HepG2 (cell line): ENCODE measurements at regions not wholly inside any gene's neighbourhood (a gene's known extent, or its start where the extent isn't known, plus 50 kb on each side); places are given as distances from the start of the nearest gene placed in this dataset.

Source experiments
- ATAC-seq: fragments of 200-7000 bp; cut with Tn5 transposase; 3 replicates; pipeline ENCODE4 v1.9.1; 2020; ENCODE audit warnings: mild to moderate bottlenecking, moderate library complexity
- BruUV-seq: library from RNA; stranded (reverse); fragments of 400-500 nt; replicated peaks from 2 replicates; lab custom pipeline; 2021; lab: Mats Ljungman, UMichigan
- CTCF ChIA-PET: fragments of 300-600 bp; formaldehyde crosslinking; extraction: SDS; loops from one replicate; lab custom pipeline; 2021; ENCODE audit warnings: low total read pairs, inconsistent platforms, low intra/inter-chr PET ratio; lab: Yijun Ruan, JAX
- POLR2A ChIA-PET: fragments of 350-600 bp; sonication (Branson Sonifier 250); formaldehyde crosslinking; loops from one replicate; lab custom pipeline; 2020; ENCODE audit warnings: antibody characterized with exemption, inconsistent platforms; lab: Yijun Ruan, JAX
- DNase-seq: peaks from one replicate; pipeline ENCODE4 v3.0.0-alpha.2; 2015; ENCODE audit warnings: low spot score
- FAIRE-seq: peaks from 3 replicates; lab custom pipeline; 2011; peaks lifted over from hg19 to GRCh38; lab: Jason Lieb, UNC
- H2AFZ ChIP-seq: one replicate; pipeline ENCODE4 v1.6.1; 2011; ENCODE audit warnings: low read length, inconsistent platforms
- H3K27ac ChIP-seq: fragments of 300-600 bp; 3 replicates; pipeline ENCODE4 v1.8.0; 2011; ENCODE audit warnings: mixed run types, mild to moderate bottlenecking, mixed read lengths, low read length, inconsistent platforms; ENCODE audit not compliant: insufficient read depth; ENCODE audit errors: extremely low read length
- H3K27me3 ChIP-seq, 2 experiments: fragments of 200-600 bp in 1 of 2; 2 replicates in 1 of 2; 3 replicates in 1 of 2; pipeline versions ENCODE4 v1.6.0 to v1.8.0; 2011; ENCODE audit warnings: low read length in 2 of 2, mild to moderate bottlenecking in 2 of 2, moderate library complexity in 2 of 2, inconsistent platforms in 1 of 2; ENCODE audit not compliant: insufficient read depth in 2 of 2, control insufficient read depth in 1 of 2
- H3K36me3 ChIP-seq, 2 experiments: fragments of 200-600 bp in 1 of 2; replicated peaks in 1 of 2; 2 replicates in 1 of 2; 3 replicates in 1 of 2; pipeline versions ENCODE4 v1.5.1 to v1.8.0; 2011; ENCODE audit warnings: low read length in 2 of 2, inconsistent platforms in 1 of 2; ENCODE audit not compliant: insufficient read depth in 2 of 2, control insufficient read depth in 1 of 2
- H3K4me1 ChIP-seq: 2 replicates; pipeline ENCODE4 v1.5.1; 2012; ENCODE audit warnings: low read length, inconsistent platforms; ENCODE audit not compliant: insufficient read depth
- H3K4me2 ChIP-seq: 2 replicates; pipeline ENCODE4 v1.6.0; 2011; ENCODE audit warnings: low read depth, low read length, inconsistent platforms
- H3K4me3 ChIP-seq, 3 experiments: fragments of 200-600 bp in 1 of 3; sonication (generic), shearing (Covaris generic) in 1 of 3; replicated peaks in 1 of 3; 2 replicates each; pipeline ENCODE4 v1.5.1; 2011 to 2016; ENCODE audit warnings: low read length in 3 of 3, inconsistent platforms in 2 of 3, low read depth in 2 of 3, mild to moderate bottlenecking in 2 of 3, control low read depth in 1 of 3, mixed read lengths in 1 of 3; ENCODE audit not compliant: insufficient read depth in 1 of 3
- H3K79me2 ChIP-seq: one replicate; pipeline ENCODE4 v1.6.1; 2011; ENCODE audit warnings: low read length, inconsistent platforms; ENCODE audit not compliant: insufficient read depth
- H3K9ac ChIP-seq: 2 replicates; pipeline ENCODE4 v1.6.0; 2011; ENCODE audit warnings: mild to moderate bottlenecking, low read depth, low read length, inconsistent platforms; ENCODE audit not compliant: insufficient read depth
- H3K9me3 ChIP-seq: 2 replicates; pipeline ENCODE4 v1.5.1; 2012; ENCODE audit warnings: mild to moderate bottlenecking, low read length
- H4K20me1 ChIP-seq: 2 replicates; pipeline ENCODE4 v1.6.0; 2011; ENCODE audit warnings: inconsistent platforms, mild to moderate bottlenecking, low read length, moderate library complexity; ENCODE audit not compliant: insufficient read depth
- FOXP1 ChIP-seq, 2 experiments: fragments of 450-650 bp in 1 of 2; IDR thresholded peaks; 2 replicates each; pipeline ENCODE4 v1.6.1; 2017 to 2018; ENCODE audit warnings: antibody characterized with exemption in 1 of 2
- GATAD1 ChIP-seq: IDR thresholded peaks from 2 replicates; pipeline ENCODE4 v1.6.1; 2016; ENCODE audit warnings: missing genetic modification reagents, missing compliant biosample characterization
- MATR3 ChIP-seq: sonication (generic); formaldehyde crosslinking; IDR thresholded peaks from 2 replicates; pipeline ENCODE4 v1.4.0; 2020; ENCODE audit warnings: missing genetic modification reagents
- REPIN1 ChIP-seq: sonication (generic); formaldehyde crosslinking; IDR thresholded peaks from 2 replicates; pipeline ENCODE4 v1.8.0; 2022; ENCODE audit warnings: missing genetic modification reagents, low read depth, mild to moderate bottlenecking, borderline replicate concordance
- ZNF10 ChIP-seq: sonication (generic); formaldehyde crosslinking; IDR thresholded peaks from 2 replicates; pipeline ENCODE4 v1.4.0; 2020; ENCODE audit warnings: mild to moderate bottlenecking, low read depth, missing genetic modification reagents, borderline replicate concordance
- ZNF777 ChIP-seq: sonication (generic); formaldehyde crosslinking; IDR thresholded peaks from 2 replicates; pipeline ENCODE4 v1.4.0; 2020; ENCODE audit warnings: missing genetic modification reagents
- ZNF891 ChIP-seq: sonication (generic); formaldehyde crosslinking; IDR thresholded peaks from 2 replicates; pipeline ENCODE4 v1.5.0; 2020; ENCODE audit warnings: mild to moderate bottlenecking, missing genetic modification reagents
- WGBS: methylation state at CpG from one replicate; pipeline ENCODE4 v1.1.6; 2017; ENCODE audit warnings: low lambda C conversion rate; 5-methylcytosine and 5-hydroxymethylcytosine counted together
- in situ Hi-C: cut with HindIII; loops from 2 replicates; pipeline ENCODE4 v1.10.0; 2017; ENCODE audit warnings: low pct_unique_long_range_greater_than_20kb; ENCODE audit not compliant: extremely low pct_ligation_motif_present
- intact Hi-C: fragments of 100-400 bp; cut with micrococcal nuclease; formaldehyde crosslinking; loops from one replicate; pipeline ENCODE4 v1.10.0; 2022; ENCODE audit not compliant: unreplicated experiment
- TF ChIP-seq, protein P1 (sequence below): sonication (generic); formaldehyde crosslinking; IDR thresholded peaks from 2 replicates; pipeline ENCODE4 v1.5.1; 2020; ENCODE audit warnings: mild to moderate bottlenecking, missing genetic modification reagents, moderate library complexity

DNA sequence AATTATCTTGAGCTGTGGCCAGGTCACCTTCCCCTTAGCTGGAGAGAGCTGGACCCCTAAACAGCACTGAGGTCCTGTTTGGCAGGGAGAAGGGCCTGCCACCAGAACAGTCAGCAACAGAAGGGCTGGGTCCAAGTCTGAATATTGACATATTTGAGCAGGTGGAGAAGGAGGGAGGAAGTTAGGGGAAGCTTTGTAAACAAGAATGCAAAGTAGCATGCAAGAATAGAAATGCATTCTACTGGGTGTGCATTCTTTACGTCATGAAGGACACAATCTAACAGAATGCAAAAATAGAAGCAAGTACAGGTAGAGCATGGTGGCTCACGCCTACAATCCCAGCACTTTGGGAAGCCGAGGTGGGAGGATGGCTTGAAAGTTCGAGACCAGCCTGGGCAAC lies 100.5 kb downstream of the QRSL1 start (continued):
- TF ChIP-seq REPIN1 (no peak), ZNF10 (CRISPR knock-in tag) (no peak), ZNF891 (CRISPR knock-in tag) (no peak), FOXP1 (IDR thresholded peaks at IDR 0.05) (no peak), FOXP1 (CRISPR knock-in tag; IDR thresholded peaks at IDR 0.05) (peak; percentile 31; the same call in 1 of the 2 replicates)

DNA sequence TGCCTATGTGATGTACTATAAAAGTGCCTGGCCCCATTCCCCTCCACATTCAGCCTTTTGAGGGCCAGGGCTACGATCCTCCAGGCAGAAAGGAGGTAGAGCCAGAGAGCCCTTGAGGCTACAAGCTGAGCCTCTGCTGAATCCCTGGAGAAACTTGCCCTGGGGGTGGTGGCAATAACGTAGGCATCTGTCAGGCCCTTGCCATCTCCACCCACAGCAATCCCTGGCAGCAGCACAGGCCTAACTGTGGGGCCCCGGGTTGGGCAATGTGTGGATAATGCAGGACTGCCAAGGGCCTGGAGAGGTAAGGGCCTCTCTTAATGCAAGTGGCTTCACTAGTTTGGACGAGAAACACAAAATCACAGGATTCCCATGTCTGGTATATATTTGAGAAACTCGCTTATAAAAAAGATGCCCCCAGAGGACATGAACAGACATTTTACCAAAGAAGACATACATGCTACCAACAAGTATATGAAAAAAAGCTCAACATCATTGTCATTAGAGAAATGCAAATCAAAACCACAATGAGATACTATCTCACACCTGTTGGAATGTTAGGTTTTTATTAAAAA lies 99.0 kb downstream of the QRSL1 start:
- H3K4me2 ChIP-seq, result no peak overlapping the region
- no peaks in the 10 kb centered on the region for H3K9me3 ChIP-seq
- H3K4me3 ChIP-seq, result no peak overlapping the region
- intact Hi-C loops (no loop called here), in situ Hi-C loops (no loop called here)
- POLR2A ChIA-PET, result no interaction called here
- CTCF ChIA-PET, result no interaction called here
- no peaks in the 10 kb centered on the region for H4K20me1 ChIP-seq
- no peak overlapping the region for H2AFZ ChIP-seq
- BruUV-seq, result no TSS peak
- FAIRE-seq, result no peak
- H3K27me3 ChIP-seq, result no peaks in the 10 kb centered on the region
- peaks cover 91% of the 10 kb centered on the region for H3K4me1 ChIP-seq
- ATAC-seq, result no peak
- no peaks in the 10 kb centered on the region for H3K79me2 ChIP-seq
- WGBS, result 98% methylated on average over 4 of the region's 5 CpGs
- DNase-seq, result no peak
- no peaks in the 10 kb centered on the region; a peak in 1 of 5 replicates for H3K36me3 ChIP-seq
- TF ChIP-seq GATAD1 (CRISPR knock-in tag), result no peak
- no peak for TF ChIP-seq ZNF777 (CRISPR knock-in tag)
- TF ChIP-seq MATR3 (CRISPR knock-in tag), result no peak
- TF ChIP-seq, protein P1, sequence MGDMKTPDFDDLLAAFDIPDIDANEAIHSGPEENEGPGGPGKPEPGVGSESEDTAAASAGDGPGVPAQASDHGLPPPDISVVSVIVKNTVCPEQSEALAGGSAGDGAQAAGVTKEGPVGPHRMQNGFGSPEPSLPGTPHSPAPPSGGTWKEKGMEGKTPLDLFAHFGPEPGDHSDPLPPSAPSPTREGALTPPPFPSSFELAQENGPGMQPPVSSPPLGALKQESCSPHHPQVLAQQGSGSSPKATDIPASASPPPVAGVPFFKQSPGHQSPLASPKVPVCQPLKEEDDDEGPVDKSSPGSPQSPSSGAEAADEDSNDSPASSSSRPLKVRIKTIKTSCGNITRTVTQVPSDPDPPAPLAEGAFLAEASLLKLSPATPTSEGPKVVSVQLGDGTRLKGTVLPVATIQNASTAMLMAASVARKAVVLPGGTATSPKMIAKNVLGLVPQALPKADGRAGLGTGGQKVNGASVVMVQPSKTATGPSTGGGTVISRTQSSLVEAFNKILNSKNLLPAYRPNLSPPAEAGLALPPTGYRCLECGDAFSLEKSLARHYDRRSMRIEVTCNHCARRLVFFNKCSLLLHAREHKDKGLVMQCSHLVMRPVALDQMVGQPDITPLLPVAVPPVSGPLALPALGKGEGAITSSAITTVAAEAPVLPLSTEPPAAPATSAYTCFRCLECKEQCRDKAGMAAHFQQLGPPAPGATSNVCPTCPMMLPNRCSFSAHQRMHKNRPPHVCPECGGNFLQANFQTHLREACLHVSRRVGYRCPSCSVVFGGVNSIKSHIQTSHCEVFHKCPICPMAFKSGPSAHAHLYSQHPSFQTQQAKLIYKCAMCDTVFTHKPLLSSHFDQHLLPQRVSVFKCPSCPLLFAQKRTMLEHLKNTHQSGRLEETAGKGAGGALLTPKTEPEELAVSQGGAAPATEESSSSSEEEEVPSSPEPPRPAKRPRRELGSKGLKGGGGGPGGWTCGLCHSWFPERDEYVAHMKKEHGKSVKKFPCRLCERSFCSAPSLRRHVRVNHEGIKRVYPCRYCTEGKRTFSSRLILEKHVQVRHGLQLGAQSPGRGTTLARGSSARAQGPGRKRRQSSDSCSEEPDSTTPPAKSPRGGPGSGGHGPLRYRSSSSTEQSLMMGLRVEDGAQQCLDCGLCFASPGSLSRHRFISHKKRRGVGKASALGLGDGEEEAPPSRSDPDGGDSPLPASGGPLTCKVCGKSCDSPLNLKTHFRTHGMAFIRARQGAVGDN (CRISPR knock-in tag), result peak; percentile 27; the same call in 1 of the 2 replicates
- no peak overlapping the region for H3K27ac ChIP-seq
- H3K9ac ChIP-seq, result no peak overlapping the region
